H9 (cell line): ENCODE measurements at regions not wholly inside any gene's neighbourhood (a gene's known extent, or its start where the extent isn't known, plus 50 kb on each side); places are given as distances from the start of the nearest gene placed in this dataset.

Experiments used
- DNase-seq: peaks from one replicate; pipeline ENCODE4 v3.0.0-alpha.2; 2017
- H2AFZ ChIP-seq: one replicate; pipeline ENCODE4 v1.6.1; 2013; ENCODE audit warnings: mild to moderate bottlenecking, low read length, control low read depth, moderate library complexity
- H2AK5ac ChIP-seq: 2 replicates; pipeline ENCODE4 v1.6.1; 2013; ENCODE audit warnings: low read length, control low read depth, mixed read lengths; ENCODE audit not compliant: insufficient read length
- H2BK120ac ChIP-seq: one replicate; pipeline ENCODE4 v1.6.1; 2013; ENCODE audit warnings: low read depth, mild to moderate bottlenecking, low read length, control low read depth, inconsistent platforms; ENCODE audit not compliant: poor library complexity, severe bottlenecking
- H2BK12ac ChIP-seq: 2 replicates; pipeline ENCODE4 v1.6.1; 2013; ENCODE audit warnings: low read length, control low read depth, mixed read lengths, low read depth; ENCODE audit not compliant: insufficient read length
- H2BK15ac ChIP-seq: 2 replicates; pipeline ENCODE4 v1.6.1; 2013; ENCODE audit warnings: low read depth, low read length, control low read depth
- H2BK20ac ChIP-seq: one replicate; pipeline ENCODE4 v1.6.1; 2013; ENCODE audit warnings: low read depth, mild to moderate bottlenecking, low read length, control low read depth, inconsistent platforms; ENCODE audit not compliant: poor library complexity, severe bottlenecking
- H2BK5ac ChIP-seq: 2 replicates; pipeline ENCODE4 v1.6.1; 2013; ENCODE audit warnings: low read length, control low read depth, mixed read lengths; ENCODE audit not compliant: insufficient read length
- H3K14ac ChIP-seq: 2 replicates; pipeline ENCODE4 v1.6.1; 2013; ENCODE audit warnings: low read length, control low read depth; ENCODE audit not compliant: insufficient read depth
- H3K18ac ChIP-seq: 2 replicates; pipeline ENCODE4 v1.6.1; 2013; ENCODE audit warnings: low read depth, mild to moderate bottlenecking, mixed read lengths, low read length, control low read depth; ENCODE audit not compliant: insufficient read length
- H3K23ac ChIP-seq: 2 replicates; pipeline ENCODE4 v1.6.1; 2013; ENCODE audit warnings: low read length, control low read depth, mixed read lengths, low read depth; ENCODE audit not compliant: insufficient read length
- H3K23me2 ChIP-seq: 2 replicates; pipeline ENCODE4 v1.6.1; 2013; ENCODE audit warnings: low read depth, mild to moderate bottlenecking, mixed read lengths, low read length, control low read depth; ENCODE audit not compliant: insufficient read length, poor library complexity, severe bottlenecking
- H3K27ac ChIP-seq: 2 replicates; pipeline ENCODE4 v1.5.1; 2013; ENCODE audit warnings: low read length, control low read depth, mixed read lengths, low read depth; ENCODE audit not compliant: insufficient read length
- H3K27me3 ChIP-seq: 2 replicates; pipeline ENCODE4 v1.6.1; 2013; ENCODE audit warnings: low read length, control low read depth, inconsistent platforms; ENCODE audit not compliant: insufficient read depth
- H3K4ac ChIP-seq: 2 replicates; pipeline ENCODE4 v1.6.1; 2013; ENCODE audit warnings: low read depth, mild to moderate bottlenecking, control low read depth, inconsistent platforms, low read length, moderate library complexity
- H3K4me1 ChIP-seq: 2 replicates; pipeline ENCODE4 v1.6.1; 2013; ENCODE audit warnings: low read length, control low read depth, inconsistent platforms; ENCODE audit not compliant: insufficient read depth
- H3K4me2 ChIP-seq: 2 replicates; pipeline ENCODE4 v1.6.1; 2013; ENCODE audit warnings: low read length, control low read depth, mixed read lengths; ENCODE audit not compliant: insufficient read length, insufficient read depth
- H3K56ac ChIP-seq: 2 replicates; pipeline ENCODE4 v1.6.1; 2013; ENCODE audit warnings: low read depth, mild to moderate bottlenecking, mixed read lengths, low read length, control low read depth; ENCODE audit not compliant: insufficient read length
- H3K79me1 ChIP-seq: 2 replicates; pipeline ENCODE4 v1.6.1; 2013; ENCODE audit warnings: low read depth, mild to moderate bottlenecking, moderate library complexity, low read length, control low read depth, inconsistent platforms; ENCODE audit not compliant: insufficient read depth, poor library complexity, severe bottlenecking
- H3K79me2 ChIP-seq: 2 replicates; pipeline ENCODE4 v1.6.1; 2013; ENCODE audit warnings: low read length, control low read depth, inconsistent platforms; ENCODE audit not compliant: insufficient read depth
- H3K9ac ChIP-seq: 2 replicates; pipeline ENCODE4 v1.6.1; 2013; ENCODE audit warnings: low read length, control low read depth, mixed read lengths; ENCODE audit not compliant: insufficient read length; ENCODE audit errors: extremely low read depth
- H3K9me3 ChIP-seq: one replicate; pipeline ENCODE4 v1.6.1; 2013; ENCODE audit warnings: low read depth, low read length, inconsistent platforms; ENCODE audit not compliant: control insufficient read depth
- H3T11ph ChIP-seq: one replicate; pipeline ENCODE4 v1.6.1; 2013; ENCODE audit warnings: mild to moderate bottlenecking, low read length, control low read depth, inconsistent platforms
- H4K20me1 ChIP-seq: one replicate; pipeline ENCODE4 v1.6.1; 2013; ENCODE audit not compliant: control insufficient read depth, insufficient read length, insufficient read depth
- H4K5ac ChIP-seq: 2 replicates; pipeline ENCODE4 v1.6.1; 2013; ENCODE audit warnings: low read depth, mild to moderate bottlenecking, mixed read lengths, low read length, control low read depth; ENCODE audit not compliant: insufficient read length
- H4K8ac ChIP-seq: replicated peaks from 2 replicates; pipeline ENCODE4 v1.6.1; 2013; ENCODE audit warnings: low read length, control low read depth, mixed read lengths, low read depth; ENCODE audit not compliant: insufficient read length
- H4K91ac ChIP-seq: 2 replicates; pipeline ENCODE4 v1.6.1; 2013; ENCODE audit warnings: low read depth, mild to moderate bottlenecking, moderate library complexity, mixed read lengths, low read length, control low read depth; ENCODE audit not compliant: insufficient read length
- H3K27ac Mint-ChIP-seq, 3 experiments: 2 replicates in 2 of 3; 3 replicates in 1 of 3; pipeline ENCODE4 v1.8.0; 2020 to 2021; ENCODE audit warnings: mixed read lengths in 3 of 3, mild to moderate bottlenecking in 1 of 3, moderate library complexity in 1 of 3
- H3K27me3 Mint-ChIP-seq: 2 replicates; pipeline ENCODE4 v1.8.0; 2021; ENCODE audit warnings: low read depth, mild to moderate bottlenecking, moderate library complexity, mixed read lengths
- H3K36me3 Mint-ChIP-seq, 3 experiments: 2 replicates in 2 of 3; 3 replicates in 1 of 3; pipeline ENCODE4 v1.8.0; 2020 to 2021; ENCODE audit warnings: low read depth in 3 of 3, mixed read lengths in 3 of 3; ENCODE audit not compliant: insufficient read depth in 1 of 3
- H3K4me1 Mint-ChIP-seq, 2 experiments: 2 replicates each; pipeline ENCODE4 v1.8.0; 2020; ENCODE audit warnings: mixed read lengths in 2 of 2
- H3K4me3 Mint-ChIP-seq, 2 experiments: 2 replicates in 1 of 2; 3 replicates in 1 of 2; pipeline ENCODE4 v1.8.0; 2020 to 2021; ENCODE audit warnings: mild to moderate bottlenecking in 2 of 2, mixed read lengths in 2 of 2, moderate library complexity in 1 of 2
- H3K9me3 Mint-ChIP-seq, 2 experiments: 2 replicates in 1 of 2; 3 replicates in 1 of 2; pipeline ENCODE4 v1.8.0; 2020; ENCODE audit warnings: mild to moderate bottlenecking in 2 of 2, mixed read lengths in 2 of 2, moderate library complexity in 1 of 2
- WGBS: extraction: QIAGEN DNeasy Blood & Tissue Kit; methylation state at CpG from one replicate; pipeline ENCODE4 v1.1.7; 2013; ENCODE audit warnings: missing lambda C conversion rate, low lambda C conversion rate, mixed read lengths; ENCODE audit not compliant: insufficient read length; ENCODE audit errors: extremely low coverage; 5-methylcytosine and 5-hydroxymethylcytosine counted together
- TF ChIP-seq, protein P1 (sequence below): fragments of 200-600 bp; sonication (generic); conservative IDR thresholded peaks from 3 replicates; pipeline ENCODE4 v1.8.0; 2021; ENCODE audit warnings: antibody characterized with exemption, mild to moderate bottlenecking

DNA sequence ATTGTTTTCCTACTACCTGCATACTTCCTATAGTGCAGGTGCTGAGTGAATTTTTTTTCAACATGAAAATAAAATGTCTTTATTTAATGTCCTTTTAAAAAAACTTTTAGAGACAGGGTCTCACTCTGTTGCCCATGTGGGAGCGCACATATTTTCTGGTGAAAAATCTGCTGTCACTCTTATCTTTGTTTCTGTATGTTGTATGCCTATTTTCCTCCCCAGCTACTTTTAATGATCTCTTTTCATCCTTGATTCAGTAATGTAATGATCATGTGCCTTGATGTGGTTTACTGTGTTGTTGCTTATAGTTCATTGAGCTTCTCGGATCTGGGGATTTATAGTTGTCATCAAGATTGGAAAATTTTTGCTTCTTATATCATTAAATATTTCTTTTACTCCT is 117.3 kb downstream of the ARL6IP6 start:
- H2BK5ac ChIP-seq, result no peak overlapping the region
- Mint-ChIP-seq H3K27me3 (no peaks in the 10 kb centered on the region), H3K9me3 (peaks cover 2 to 8% of the 10 kb centered on the region in 2 experiments; a peak in 4 of 5 replicates), H3K4me1 (no peaks in the 10 kb centered on the region), H3K36me3 (no peaks in the 10 kb centered on the region; a peak in 1 of 7 replicates), H3K4me3 (no peak overlapping the region), H3K27ac (no peak overlapping the region)
- no peak overlapping the region for H2BK20ac ChIP-seq
- H3K18ac ChIP-seq, result no peak overlapping the region
- no peaks in the 10 kb centered on the region for H3K9me3 ChIP-seq
- no peak overlapping the region for H3K4me2 ChIP-seq
- no peak overlapping the region for H4K5ac ChIP-seq
- H3K4ac ChIP-seq, result no peak overlapping the region
- H3K27me3 ChIP-seq, result no peaks in the 10 kb centered on the region
- no peak overlapping the region for H4K8ac ChIP-seq
- no peaks in the 10 kb centered on the region for H3K23me2 ChIP-seq
- no CpG with 5 or more reads among the region's 2 CpGs for WGBS
- TF ChIP-seq, protein P1, sequence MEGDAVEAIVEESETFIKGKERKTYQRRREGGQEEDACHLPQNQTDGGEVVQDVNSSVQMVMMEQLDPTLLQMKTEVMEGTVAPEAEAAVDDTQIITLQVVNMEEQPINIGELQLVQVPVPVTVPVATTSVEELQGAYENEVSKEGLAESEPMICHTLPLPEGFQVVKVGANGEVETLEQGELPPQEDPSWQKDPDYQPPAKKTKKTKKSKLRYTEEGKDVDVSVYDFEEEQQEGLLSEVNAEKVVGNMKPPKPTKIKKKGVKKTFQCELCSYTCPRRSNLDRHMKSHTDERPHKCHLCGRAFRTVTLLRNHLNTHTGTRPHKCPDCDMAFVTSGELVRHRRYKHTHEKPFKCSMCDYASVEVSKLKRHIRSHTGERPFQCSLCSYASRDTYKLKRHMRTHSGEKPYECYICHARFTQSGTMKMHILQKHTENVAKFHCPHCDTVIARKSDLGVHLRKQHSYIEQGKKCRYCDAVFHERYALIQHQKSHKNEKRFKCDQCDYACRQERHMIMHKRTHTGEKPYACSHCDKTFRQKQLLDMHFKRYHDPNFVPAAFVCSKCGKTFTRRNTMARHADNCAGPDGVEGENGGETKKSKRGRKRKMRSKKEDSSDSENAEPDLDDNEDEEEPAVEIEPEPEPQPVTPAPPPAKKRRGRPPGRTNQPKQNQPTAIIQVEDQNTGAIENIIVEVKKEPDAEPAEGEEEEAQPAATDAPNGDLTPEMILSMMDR, result no peak
- no peak overlapping the region for H3K23ac ChIP-seq
- H3K79me1 ChIP-seq, result no peaks in the 10 kb centered on the region
- H3K56ac ChIP-seq, result no peak overlapping the region
- no peak overlapping the region for H3K14ac ChIP-seq
- no peaks in the 10 kb centered on the region for H4K20me1 ChIP-seq
- H2BK12ac ChIP-seq, result no peak overlapping the region
- no peak overlapping the region for H2AK5ac ChIP-seq
- no peaks in the 10 kb centered on the region for H3K4me1 ChIP-seq
- no peak overlapping the region for H2BK15ac ChIP-seq
- no peak overlapping the region for H3T11ph ChIP-seq
- no peak for DNase-seq
- no peak overlapping the region for H3K27ac ChIP-seq
- no peak overlapping the region for H2BK120ac ChIP-seq
- no peak overlapping the region for H4K91ac ChIP-seq
- H3K79me2 ChIP-seq, result no peaks in the 10 kb centered on the region
- H2AFZ ChIP-seq, result no peak overlapping the region
- no peak overlapping the region for H3K9ac ChIP-seq
